SH-SY5Y (cell line): ENCODE measurements at regions not wholly inside any gene's neighbourhood (a gene's known extent, or its start where the extent isn't known, plus 50 kb on each side); places are given as distances from the start of the nearest gene placed in this dataset.

Experiments used
- GATA2 ChIP-seq: IDR thresholded peaks from 2 replicates; pipeline ENCODE4 v1.6.1; 2011; ENCODE audit warnings: mild to moderate bottlenecking, low read depth, low read length
- GATA3 ChIP-seq: IDR thresholded peaks from 2 replicates; pipeline ENCODE4 v1.6.1; 2011; ENCODE audit warnings: low read depth, mild to moderate bottlenecking, low read length, moderate library complexity

DNA sequence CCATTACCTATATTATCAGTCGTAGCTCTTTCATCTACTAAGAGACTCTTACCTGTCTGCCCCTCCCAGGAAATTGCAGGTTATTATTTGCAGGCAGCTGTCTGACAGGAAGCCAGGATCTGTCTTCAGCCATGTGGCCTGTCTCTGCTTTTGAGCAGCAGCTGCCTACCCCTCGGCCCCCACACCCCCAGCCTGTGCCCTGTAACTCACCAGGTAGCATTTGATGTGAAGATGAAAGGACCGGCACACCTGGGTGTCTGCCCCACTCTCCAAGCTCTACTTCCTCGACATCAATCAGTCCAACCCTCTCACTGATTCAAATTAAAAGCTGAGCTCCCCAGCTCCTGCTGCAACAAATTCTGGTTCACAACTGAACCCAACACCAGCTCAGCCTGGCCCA, 197.2 kb upstream of the CTNNB1 start:
- TF ChIP-seq GATA3 (no peak), GATA2 (no peak)
